SW 1271 (cell line): ENCODE measurements at regions not wholly inside any gene's neighbourhood (a gene's known extent, or its start where the extent isn't known, plus 50 kb on each side); places are given as distances from the start of the nearest gene placed in this dataset.
"Not testable (repeated sequence)": the region's sequence is repeated elsewhere in the genome, so short reads cannot be mapped to it uniquely, and the experiment has no call there.

Source experiments
- DNase-seq, 2 experiments: peaks; one replicate each; lab custom pipeline; 2025; lab: John Stamatoyannopoulos, UW

- no peak for DNase-seq
Measured at GRCh38 chr4:77220828-77221613, 64.0 kb downstream of the CCNG2 start.

DNA sequence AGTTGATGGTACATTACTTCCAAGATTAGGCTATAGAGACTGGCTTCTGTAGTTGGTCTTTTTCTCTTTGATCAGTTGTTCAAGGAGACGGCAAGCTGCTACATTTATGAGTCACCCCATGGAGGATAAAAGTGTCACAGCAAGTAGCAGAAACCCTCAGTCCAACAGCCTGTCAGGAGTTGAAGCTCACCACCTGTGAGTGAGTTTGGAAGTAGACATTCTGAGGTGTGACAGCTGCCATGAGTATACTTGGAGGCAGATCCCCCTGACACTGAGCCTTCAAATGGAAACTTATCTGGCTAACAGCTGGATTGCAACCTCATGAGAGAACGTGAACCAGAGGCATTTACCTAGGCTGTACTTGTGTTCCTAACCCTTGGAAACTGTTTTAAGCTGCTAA, 68.0 kb downstream of the CCNG2 start:
- DNase-seq = no peak

GRCh38 chr4:77226939-77227705, 70.1 kb downstream of the CCNG2 start:
- DNase-seq = no peak

DNA sequence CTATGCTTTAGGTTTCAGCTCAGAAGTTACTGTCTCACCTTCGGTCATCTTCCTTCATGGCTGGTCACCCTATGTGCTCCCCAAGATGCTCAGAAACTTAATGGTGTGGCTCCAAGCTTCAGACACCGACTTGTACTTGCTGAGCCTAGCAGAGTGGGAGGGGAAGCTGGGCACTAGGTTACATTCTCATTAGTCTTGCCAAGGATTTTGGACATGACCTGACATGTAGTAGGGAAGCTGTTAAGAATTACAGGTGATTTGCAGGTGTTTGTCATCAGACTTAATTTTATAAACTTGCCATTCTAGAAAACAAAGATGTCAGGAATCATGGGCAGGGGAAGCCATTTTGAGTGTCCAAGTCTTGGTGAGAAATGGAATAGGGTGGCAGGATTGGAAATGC, 72.4 kb downstream of the CCNG2 start:
- no peak for DNase-seq

- DNase-seq = no peak
Measured at GRCh38 chr4:77232653-77233052, 75.6 kb downstream of the CCNG2 start.

DNA sequence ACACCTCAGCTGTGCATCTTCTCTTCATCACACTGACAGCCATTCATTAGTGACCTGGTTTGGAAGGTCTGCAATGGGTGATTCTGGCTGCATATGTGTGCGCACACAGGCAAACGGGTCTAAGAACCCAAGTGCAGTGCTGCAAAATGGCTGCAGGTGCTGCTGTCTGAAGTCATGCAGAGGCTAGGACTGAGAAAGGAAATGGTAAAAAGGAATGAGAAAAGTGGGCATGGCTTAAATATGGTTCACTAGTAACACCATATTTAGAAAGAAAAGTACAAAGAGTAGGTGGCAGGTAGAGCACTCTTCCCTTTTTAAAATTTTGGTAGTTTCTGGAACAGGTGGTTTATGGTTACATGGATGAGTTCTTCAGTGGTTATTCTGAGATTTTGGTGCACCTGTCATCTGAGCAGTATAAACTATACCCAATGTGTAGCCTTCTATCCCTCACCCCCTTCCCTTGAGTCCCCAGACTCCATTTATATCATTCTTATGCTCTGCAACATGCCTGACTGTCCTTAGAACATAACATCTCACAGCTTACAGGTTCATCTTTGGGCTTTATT, 78.4 kb downstream of the CCNG2 start:
- no peak for DNase-seq

DNA sequence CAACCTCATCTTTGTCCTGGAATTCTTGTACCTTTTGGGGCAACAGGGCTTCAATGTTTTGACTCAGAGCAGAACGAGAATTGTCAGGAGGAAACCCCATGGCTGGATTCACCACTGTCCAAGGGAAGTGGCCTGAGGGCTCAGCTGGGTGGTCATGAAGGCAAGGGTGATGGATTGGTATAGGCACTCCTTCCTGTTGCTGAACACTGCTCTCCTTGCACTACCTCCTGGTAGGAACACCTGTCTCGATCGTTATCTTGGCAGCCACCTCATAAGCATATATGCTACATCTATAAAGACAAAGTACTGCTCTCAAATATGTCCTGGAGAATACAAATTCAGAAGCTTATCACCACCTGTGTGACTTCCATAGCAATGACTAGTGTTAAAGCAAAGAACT, 79.8 kb downstream of the CCNG2 start:
- no peak for DNase-seq

DNA sequence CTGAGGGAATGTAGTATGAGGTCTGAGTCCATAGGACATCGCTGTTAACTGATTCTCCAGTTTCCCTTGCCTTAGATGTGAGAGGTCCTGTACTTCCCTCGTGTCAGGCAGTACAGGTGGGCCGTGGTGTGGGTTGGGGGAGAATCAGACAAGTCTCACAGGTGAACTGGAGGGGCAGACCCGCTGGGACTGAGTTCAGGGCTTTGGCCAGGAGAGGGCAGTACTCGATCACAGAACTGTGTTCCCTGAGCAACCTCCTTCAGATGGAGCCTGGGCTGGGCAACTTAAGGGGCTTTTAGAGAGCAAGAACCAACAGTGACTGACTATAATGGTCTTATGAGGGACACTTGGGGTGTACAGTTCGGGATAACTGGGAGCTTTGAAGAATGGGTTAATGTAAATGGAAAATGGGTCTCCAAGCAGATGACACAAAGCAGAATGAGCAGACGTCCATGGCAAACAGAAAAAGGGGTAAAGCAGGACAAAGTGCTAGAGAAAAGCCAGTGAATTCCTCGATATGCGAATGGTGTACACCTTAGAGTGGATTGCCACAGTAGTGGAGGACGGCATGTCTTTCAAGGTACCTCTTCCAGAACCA, 83.6 kb downstream of the CCNG2 start:
- no peak for DNase-seq

DNA sequence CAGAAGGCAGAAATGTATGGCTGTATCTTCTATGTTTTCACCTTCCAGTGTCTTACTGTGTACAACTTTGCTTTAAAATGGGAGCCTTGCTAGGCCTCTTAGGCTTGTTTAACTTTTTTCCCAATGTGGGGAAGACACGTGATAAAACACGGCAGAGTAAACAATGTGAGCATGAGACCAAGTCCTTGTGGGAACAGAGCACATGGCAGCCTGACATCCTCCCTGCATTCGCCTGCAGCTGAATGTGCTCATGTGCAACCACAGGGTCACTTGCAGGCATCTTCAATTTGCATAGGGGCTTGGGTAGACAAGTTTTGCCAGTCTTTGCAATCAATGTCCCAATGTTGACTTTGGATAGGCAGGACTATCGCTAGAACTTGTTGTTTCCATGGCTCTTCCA, 91.8 kb downstream of the CCNG2 start:
- DNase-seq = no peak

DNA sequence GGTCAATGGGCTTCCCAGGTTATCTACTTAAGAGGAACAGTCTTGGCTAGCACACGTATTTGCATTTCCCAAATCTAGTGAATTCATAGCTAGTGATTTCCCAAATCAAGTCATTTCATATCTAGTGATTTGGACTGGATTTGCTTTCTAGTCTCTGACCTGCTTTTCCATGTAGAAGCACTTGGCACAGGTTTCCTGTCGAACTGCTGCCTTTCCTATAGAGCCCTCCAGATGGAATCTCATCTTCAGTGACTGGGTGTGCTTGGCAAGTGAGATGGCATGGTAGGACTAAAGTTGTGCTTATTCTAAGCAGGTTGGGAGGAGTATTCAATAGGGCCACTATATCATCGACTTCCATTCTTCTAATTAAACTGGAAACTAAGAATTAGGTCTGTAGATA, 94.7 kb downstream of the CCNG2 start:
- no peak for DNase-seq

GRCh38 chr4:77263247-77263646, 106.2 kb downstream of the CCNG2 start:
- DNase-seq = no peak

- not testable (repeated sequence) for DNase-seq
Measured at GRCh38 chr4:77263976-77264375, 107.0 kb downstream of the CCNG2 start.

- DNase-seq = no peak
Measured at GRCh38 chr4:77264826-77265225, 107.8 kb downstream of the CCNG2 start.

GRCh38 chr4:77268108-77268507, 111.1 kb downstream of the CCNG2 start:
- no peak for DNase-seq

- DNase-seq = no peak
Measured at GRCh38 chr4:77269505-77269904, 112.5 kb downstream of the CCNG2 start.

DNA sequence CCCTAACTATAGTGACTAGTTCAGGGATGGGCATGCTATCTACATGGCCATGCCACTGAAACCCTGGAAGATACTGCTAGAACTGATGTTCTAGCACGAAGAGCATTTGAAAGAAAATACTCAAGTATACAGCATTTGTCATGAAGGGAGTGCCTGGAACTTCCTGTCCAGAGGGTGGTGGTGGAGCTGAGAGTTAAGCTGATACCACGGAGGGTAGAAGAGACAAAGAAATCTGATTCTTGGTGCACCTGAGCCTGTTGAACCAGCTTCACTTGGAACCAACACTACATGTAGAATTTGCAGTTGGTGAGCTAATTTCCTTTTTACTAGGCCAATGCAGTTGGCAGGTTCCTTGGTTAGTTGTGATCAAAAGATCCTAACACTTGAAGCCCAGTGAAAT, 116.4 kb downstream of the CCNG2 start:
- DNase-seq = no peak

- not testable (repeated sequence) for DNase-seq
Measured at GRCh38 chr4:77279114-77279513, 122.1 kb downstream of the CCNG2 start.

DNA sequence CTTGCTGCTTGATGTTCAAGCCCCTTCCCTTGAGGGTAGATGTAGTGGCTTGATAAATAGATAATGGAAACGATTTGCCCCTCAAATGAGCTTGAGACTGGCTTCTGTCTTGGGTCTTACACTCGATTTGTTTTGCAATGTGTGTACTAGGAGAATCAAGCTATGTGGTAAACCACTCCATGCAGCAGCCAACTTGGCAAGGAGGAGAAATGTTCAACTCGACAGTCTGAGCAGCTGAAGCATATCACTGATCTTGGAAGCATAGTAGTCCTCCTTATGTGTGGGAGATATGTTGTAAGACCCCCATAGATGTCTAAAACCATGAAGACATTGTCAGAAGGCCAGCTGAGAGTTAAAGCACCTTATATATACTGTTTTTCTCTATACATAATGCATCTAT, 125.3 kb downstream of the CCNG2 start:
- no peak for DNase-seq

GRCh38 chr4:77284036-77284435, 127.0 kb downstream of the CCNG2 start:
- no peak for DNase-seq

DNA sequence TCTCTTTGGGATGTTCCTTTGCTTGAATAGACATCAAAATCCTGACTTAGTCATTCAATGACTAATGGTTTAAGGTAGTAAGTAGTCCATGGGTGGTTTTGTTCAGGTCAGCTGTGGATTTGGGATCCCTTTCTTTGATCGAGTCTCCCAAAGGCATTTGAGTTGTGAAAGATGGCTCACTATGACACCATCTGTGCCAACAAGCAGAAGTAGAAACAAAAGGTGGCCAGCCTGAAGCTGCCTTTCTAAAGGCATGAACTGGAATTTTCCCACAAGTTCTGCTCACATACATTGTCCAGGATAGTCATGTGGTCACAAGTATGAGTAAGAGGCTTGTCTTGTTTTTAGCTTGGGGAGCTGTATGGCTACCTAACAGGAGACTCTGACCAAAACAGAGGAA, 129.9 kb downstream of the CCNG2 start:
- DNase-seq = no peak

- no peak for DNase-seq
Measured at GRCh38 chr4:77293426-77293825, 136.4 kb downstream of the CCNG2 start.

- DNase-seq = not testable (repeated sequence)
Measured at GRCh38 chr4:77300996-77301395, 144.0 kb downstream of the CCNG2 start.

- DNase-seq = no peak
Measured at GRCh38 chr4:77305766-77306165, 148.8 kb downstream of the CCNG2 start.
